GM12872 (cell line): ENCODE measurements at regions not wholly inside any gene's neighbourhood (a gene's known extent, or its start where the extent isn't known, plus 50 kb on each side); places are given as distances from the start of the nearest gene placed in this dataset.

Experiments used
- TF ChIP-seq, protein P1 (sequence below): IDR thresholded peaks from 3 replicates; pipeline ENCODE4 v1.5.1; 2011; ENCODE audit warnings: low read depth, mild to moderate bottlenecking, low read length, moderate library complexity; ENCODE audit not compliant: insufficient read depth

DNA sequence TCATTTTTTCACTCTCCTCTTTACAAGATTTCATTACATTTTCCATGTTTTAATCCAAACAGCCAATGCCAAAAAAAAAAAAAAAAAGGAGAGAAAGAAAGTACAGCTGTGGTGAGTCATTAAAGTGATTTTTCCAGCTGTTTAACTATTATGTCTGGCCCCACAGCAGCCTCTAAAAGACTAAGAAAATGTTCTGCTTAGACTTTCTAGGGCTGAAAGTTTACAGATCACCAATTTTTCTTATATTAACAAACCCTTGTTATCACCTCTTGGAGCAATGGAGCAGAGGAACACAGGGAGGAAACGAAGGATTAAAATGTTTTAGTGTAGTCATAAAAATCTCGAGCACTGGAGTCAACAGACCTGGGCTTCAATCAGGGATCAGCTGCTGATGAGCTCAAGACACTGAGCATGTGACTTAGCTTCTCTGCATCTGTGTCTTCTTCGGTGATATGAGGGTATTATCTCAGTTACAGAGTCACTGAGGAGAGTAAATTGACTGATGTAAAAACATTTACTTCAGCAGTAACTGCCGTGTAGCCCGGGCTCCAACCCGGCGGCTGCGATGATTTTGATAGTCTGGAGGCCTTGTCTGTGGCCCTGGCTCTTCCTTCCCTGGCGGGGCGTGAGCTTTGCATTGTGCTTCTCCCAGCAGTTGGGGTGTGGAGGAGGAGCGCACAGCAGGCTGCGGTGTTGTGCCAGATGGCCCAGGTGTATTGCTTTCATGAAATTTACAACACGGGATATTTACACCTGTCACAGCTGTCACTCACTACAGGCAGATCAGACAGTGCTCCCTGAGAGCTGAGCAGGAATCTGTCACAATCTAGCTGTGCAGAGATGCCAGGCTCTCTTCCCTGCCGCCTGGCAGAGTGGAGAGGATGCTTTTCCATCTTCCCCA is 298.3 kb upstream of the FZD8 start:
- TF ChIP-seq, protein P1, sequence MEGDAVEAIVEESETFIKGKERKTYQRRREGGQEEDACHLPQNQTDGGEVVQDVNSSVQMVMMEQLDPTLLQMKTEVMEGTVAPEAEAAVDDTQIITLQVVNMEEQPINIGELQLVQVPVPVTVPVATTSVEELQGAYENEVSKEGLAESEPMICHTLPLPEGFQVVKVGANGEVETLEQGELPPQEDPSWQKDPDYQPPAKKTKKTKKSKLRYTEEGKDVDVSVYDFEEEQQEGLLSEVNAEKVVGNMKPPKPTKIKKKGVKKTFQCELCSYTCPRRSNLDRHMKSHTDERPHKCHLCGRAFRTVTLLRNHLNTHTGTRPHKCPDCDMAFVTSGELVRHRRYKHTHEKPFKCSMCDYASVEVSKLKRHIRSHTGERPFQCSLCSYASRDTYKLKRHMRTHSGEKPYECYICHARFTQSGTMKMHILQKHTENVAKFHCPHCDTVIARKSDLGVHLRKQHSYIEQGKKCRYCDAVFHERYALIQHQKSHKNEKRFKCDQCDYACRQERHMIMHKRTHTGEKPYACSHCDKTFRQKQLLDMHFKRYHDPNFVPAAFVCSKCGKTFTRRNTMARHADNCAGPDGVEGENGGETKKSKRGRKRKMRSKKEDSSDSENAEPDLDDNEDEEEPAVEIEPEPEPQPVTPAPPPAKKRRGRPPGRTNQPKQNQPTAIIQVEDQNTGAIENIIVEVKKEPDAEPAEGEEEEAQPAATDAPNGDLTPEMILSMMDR, result no peak

GRCh38 chr10:35938160-35938559 is 296.1 kb upstream of the FZD8 start:
- TF ChIP-seq, protein P1, result no peak

DNA sequence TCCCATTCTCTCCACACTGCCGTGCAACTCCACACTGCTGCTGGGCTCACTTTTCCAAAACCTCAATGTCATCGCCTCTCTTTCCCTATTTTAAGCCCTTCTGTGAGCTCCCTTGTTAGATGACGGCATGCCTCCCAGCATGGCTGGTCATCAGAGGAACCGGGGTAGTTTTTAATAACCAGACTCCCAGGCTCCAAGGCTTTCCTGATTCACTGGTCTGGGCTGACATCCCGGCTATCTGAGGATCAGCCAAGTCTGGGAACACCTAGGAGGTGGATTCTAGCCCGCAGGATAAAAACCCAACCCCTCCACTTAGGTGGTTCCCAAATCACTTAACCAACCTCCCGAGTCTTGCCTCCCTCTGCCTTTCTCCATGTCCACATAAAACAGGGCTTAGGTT is 295.4 kb upstream of the FZD8 start:
- TF ChIP-seq, protein P1, result no peak

GRCh38 chr10:35934642-35934995 is 292.5 kb upstream of the FZD8 start:
- TF ChIP-seq, protein P1, result no peak

DNA sequence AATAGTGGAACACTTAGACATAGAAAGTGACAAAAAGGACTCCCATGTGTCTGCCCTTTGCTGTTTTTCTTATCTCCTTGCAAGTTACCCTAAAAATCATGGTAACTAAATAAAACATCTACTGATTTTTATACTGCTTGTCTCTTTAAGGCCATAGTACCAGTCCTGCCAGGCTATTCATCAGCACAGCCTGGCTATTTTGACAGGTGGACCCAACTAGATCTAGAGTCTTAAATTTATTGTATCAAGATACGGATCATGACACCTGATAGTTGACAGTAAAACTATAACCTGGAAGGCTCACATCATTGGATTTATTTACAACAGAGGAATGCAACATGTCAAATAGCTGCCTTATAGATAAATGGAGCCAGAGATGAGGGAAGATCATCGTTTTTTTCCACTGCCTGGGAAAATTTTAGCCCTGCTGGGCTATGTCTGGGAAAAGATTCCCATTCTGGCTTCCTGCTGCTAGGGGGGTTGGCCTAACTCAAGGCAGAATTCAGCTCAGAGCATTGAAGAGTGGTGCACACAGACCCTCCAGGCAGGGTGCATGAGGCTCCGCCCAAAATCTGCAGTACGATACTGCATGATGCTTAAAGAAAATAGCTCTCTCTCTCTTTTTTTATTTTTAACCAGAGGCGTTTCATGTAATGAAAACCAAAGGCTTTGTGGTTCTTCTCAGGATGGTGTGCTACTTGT is 292.0 kb upstream of the FZD8 start:
- TF ChIP-seq, protein P1, result no peak

DNA sequence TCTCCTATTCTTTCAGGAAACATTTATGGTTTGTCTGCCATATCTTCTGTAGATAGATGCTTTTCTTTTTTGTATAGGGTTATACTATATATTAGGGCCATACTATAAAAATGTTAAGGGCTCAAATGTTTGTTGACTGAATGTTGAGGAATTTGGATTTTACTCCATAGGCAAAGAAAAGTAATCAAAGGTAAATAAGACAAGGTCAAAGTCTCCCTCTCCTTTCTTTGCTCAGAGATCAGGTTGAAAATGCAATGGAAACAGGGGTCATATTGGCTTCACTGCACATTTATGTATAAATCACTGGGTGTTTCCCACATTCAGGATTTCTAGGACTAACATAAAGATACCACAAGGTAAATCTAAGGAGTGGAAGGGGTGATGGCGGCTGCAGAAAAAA is 291.4 kb upstream of the FZD8 start:
- TF ChIP-seq, protein P1, result no peak

GRCh38 chr10:35928748-35929147 is 286.7 kb upstream of the FZD8 start:
- TF ChIP-seq, protein P1, result no peak
